Lower leg skin (tissue), 3 donors: ENCODE measurements at regions not wholly inside any gene's neighbourhood (a gene's known extent, or its start where the extent isn't known, plus 50 kb on each side); places are given as distances from the start of the nearest gene placed in this dataset.

Source experiments
- POLR2A ChIP-seq, 2 donors: fragments of 450-650 bp; IDR thresholded peaks; one replicate each; pipeline ENCODE4 v1.6.1; 2016 to 2017; ENCODE audit warnings: antibody characterized with exemption in 2 of 2, mild to moderate bottlenecking in 1 of 2, moderate library complexity in 1 of 2
- TF ChIP-seq, protein P1 (sequence below), 3 donors: fragments of 450-650 bp; IDR thresholded peaks; one replicate each; pipeline ENCODE4 v1.5.1; 2016; ENCODE audit warnings: antibody characterized with exemption in 3 of 3, mild to moderate bottlenecking in 3 of 3, moderate library complexity in 2 of 3

DNA sequence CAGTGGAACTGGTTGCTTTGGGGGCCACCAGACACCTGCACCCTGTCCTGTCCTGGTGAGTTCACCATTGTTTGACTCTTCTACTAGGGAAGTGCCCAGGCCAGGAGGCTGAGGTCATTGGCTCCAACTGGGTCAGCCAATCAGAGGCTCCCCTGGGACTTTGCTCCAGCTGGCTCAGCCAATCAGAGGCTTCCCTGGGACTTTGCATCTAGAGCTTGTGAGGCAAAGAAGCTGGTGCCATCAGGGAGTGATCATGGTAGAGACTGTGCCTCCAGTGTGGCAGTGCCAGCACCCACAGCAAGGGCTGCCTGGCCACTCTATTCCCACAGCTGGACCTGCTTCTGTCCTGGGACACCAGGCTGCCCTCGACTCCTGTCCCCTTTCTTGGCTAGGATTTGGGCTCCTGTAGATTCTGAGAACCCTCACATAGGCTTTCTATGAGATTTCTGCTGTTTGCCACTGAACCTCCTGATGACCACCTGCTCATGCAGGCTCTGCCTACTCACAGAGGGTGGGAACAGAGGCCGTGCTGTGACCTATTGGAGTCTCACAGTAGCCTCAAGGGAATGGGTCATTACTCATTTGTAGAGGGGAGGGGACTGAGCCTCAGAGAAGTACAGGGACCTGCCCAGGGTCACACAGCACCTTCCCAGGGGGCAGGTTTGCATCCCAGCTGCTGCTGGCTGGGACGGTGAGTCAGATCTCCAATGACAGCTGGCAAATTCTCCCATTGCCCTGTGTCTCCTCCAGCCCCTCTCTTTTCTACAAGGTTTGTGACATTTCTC, 59.2 kb upstream of the SHISAL1 start:
- TF ChIP-seq, protein P1, sequence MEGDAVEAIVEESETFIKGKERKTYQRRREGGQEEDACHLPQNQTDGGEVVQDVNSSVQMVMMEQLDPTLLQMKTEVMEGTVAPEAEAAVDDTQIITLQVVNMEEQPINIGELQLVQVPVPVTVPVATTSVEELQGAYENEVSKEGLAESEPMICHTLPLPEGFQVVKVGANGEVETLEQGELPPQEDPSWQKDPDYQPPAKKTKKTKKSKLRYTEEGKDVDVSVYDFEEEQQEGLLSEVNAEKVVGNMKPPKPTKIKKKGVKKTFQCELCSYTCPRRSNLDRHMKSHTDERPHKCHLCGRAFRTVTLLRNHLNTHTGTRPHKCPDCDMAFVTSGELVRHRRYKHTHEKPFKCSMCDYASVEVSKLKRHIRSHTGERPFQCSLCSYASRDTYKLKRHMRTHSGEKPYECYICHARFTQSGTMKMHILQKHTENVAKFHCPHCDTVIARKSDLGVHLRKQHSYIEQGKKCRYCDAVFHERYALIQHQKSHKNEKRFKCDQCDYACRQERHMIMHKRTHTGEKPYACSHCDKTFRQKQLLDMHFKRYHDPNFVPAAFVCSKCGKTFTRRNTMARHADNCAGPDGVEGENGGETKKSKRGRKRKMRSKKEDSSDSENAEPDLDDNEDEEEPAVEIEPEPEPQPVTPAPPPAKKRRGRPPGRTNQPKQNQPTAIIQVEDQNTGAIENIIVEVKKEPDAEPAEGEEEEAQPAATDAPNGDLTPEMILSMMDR (IDR thresholded peaks at IDR 0.05), result no peak
- TF ChIP-seq POLR2A (IDR thresholded peaks at IDR 0.05), result no peak
